OCI-LY7 (cell line): ENCODE measurements at regions not wholly inside any gene's neighbourhood (a gene's known extent, or its start where the extent isn't known, plus 50 kb on each side); places are given as distances from the start of the nearest gene placed in this dataset.

ENCODE experiments used
- BruUV-seq: library from RNA; stranded (reverse); fragments of 400-500 nt; replicated peaks from 2 replicates; lab custom pipeline; 2021; lab: Mats Ljungman, UMichigan
- CTCF ChIA-PET: fragments of 300-600 bp; sonication (Branson Sonifier 250); formaldehyde crosslinking; loops from one replicate; lab custom pipeline; 2022; ENCODE audit warnings: antibody characterized with exemption; ENCODE audit not compliant: unreplicated experiment; lab: Charles Lee
- POLR2A ChIA-PET: fragments of 300-600 bp; sonication (Branson Sonifier 250); formaldehyde crosslinking; loops from one replicate; lab custom pipeline; 2022; ENCODE audit warnings: antibody characterized with exemption; lab: Charles Lee
- DNase-seq: peaks from one replicate; pipeline ENCODE4 v3.0.0-alpha.2; 2015; ENCODE audit warnings: low spot score
- H2AFZ ChIP-seq: fragments of 200-600 bp; sonication (generic), shearing (Covaris generic); 2 replicates; pipeline ENCODE4 v1.6.1; 2014; ENCODE audit warnings: mild to moderate bottlenecking, antibody characterized with exemption, low read length, moderate library complexity
- H3K27ac ChIP-seq: fragments of 200-600 bp; sonication (generic); 2 replicates; pipeline ENCODE4 v1.5.1; 2014; ENCODE audit warnings: mixed run types, low read depth, mild to moderate bottlenecking, moderate library complexity, low read length, inconsistent platforms; ENCODE audit not compliant: poor library complexity, severe bottlenecking
- H3K36me3 ChIP-seq: fragments of 200-600 bp; sonication (generic); 2 replicates; pipeline ENCODE4 v1.6.1; 2014; ENCODE audit warnings: mild to moderate bottlenecking, antibody characterized with exemption, low read length, moderate library complexity, mixed read lengths; ENCODE audit not compliant: insufficient read depth
- H3K4me1 ChIP-seq: fragments of 200-600 bp; sonication (generic); 2 replicates; pipeline ENCODE4 v1.5.1; 2014; ENCODE audit warnings: mild to moderate bottlenecking, low read length; ENCODE audit not compliant: insufficient read depth, poor library complexity, severe bottlenecking
- H3K4me2 ChIP-seq: fragments of 200-600 bp; sonication (generic); 2 replicates; pipeline ENCODE4 v1.6.1; 2014; ENCODE audit warnings: mild to moderate bottlenecking, low read length
- H3K4me3 ChIP-seq: fragments of 200-600 bp; sonication (generic); 2 replicates; pipeline ENCODE4 v1.5.1; 2014; ENCODE audit warnings: mild to moderate bottlenecking, low read depth, low read length; ENCODE audit not compliant: poor library complexity, severe bottlenecking
- H3K79me2 ChIP-seq: fragments of 200-600 bp; sonication (generic); 2 replicates; pipeline ENCODE4 v1.6.1; 2016; ENCODE audit warnings: low read depth, mild to moderate bottlenecking, low read length, moderate library complexity, mixed read lengths; ENCODE audit not compliant: insufficient read depth
- H3K9me2 ChIP-seq: fragments of 200-600 bp; sonication (generic); 2 replicates; pipeline ENCODE4 v1.6.1; 2016; ENCODE audit warnings: mild to moderate bottlenecking, low read length, mixed read lengths; ENCODE audit not compliant: insufficient read depth
- H3K9me3 ChIP-seq: fragments of 200-600 bp; sonication (generic); 2 replicates; pipeline ENCODE4 v1.6.1; 2014; ENCODE audit warnings: mild to moderate bottlenecking, mixed run types, low read length, mixed read lengths
- H4K20me1 ChIP-seq: fragments of 200-600 bp; sonication (generic); 2 replicates; pipeline ENCODE4 v1.6.1; 2014; ENCODE audit warnings: mild to moderate bottlenecking, antibody characterized with exemption, low read length, moderate library complexity, mixed read lengths; ENCODE audit not compliant: insufficient read depth
- CTCF ChIP-seq: fragments of 200-600 bp; sonication (generic); conservative IDR thresholded peaks from 2 replicates; pipeline ENCODE4 v1.5.1; 2014; ENCODE audit warnings: mild to moderate bottlenecking, antibody characterized with exemption, low read length, moderate library complexity, mixed read lengths
- EZH2phosphoT487 ChIP-seq: fragments of 200-600 bp; sonication (generic); IDR thresholded peaks from 2 replicates; pipeline ENCODE4 v1.6.1; 2018; ENCODE audit warnings: low read depth, borderline replicate concordance, mild to moderate bottlenecking, mixed run types, antibody characterized with exemption, low read length, moderate library complexity, mixed read lengths
- intact Hi-C: fragments of 100-400 bp; cut with micrococcal nuclease; formaldehyde crosslinking; loops from one replicate; pipeline ENCODE4 v1.10.0; 2022; ENCODE audit not compliant: unreplicated experiment

DNA sequence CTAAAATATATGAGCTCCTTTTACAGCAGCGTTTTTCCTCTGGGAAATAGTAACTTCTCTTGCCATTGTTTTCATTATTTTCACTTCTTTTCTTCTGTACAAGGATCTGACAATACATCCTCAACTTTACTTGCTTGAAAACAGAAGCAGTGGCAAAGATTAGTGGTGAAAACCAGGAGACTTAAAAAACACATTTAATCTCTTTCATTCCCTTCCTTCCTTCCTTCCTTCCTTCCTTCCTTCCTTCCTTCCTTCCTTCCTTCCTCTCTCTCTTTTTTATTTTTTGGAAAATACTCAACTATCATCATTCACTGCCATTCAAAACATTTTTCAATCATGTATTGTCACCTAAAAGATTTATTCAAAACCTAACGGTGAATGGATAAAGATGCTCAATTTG, 1411.4 kb downstream of the NCAM2 start:
- no peaks in the 10 kb centered on the region for H3K36me3 ChIP-seq
- no peak for TF ChIP-seq EZH2phosphoT487
- TF ChIP-seq CTCF, result no peak
- H3K4me1 ChIP-seq, result no peaks in the 10 kb centered on the region
- intact Hi-C loops, result no loop called here
- no peak overlapping the region for H3K4me2 ChIP-seq
- no peaks in the 10 kb centered on the region for H3K79me2 ChIP-seq
- CTCF ChIA-PET, result no interaction called here
- H3K9me3 ChIP-seq, result peaks cover 19% of the 10 kb centered on the region; the same call in 1 of the 2 replicates
- POLR2A ChIA-PET, result no interaction called here
- DNase-seq, result no peak
- H4K20me1 ChIP-seq, result no peaks in the 10 kb centered on the region
- BruUV-seq, result no TSS peak
- H3K4me3 ChIP-seq, result no peak overlapping the region
- H3K27ac ChIP-seq, result no peak overlapping the region
- H2AFZ ChIP-seq, result no peak overlapping the region
- H3K9me2 ChIP-seq, result no peaks in the 10 kb centered on the region

DNA sequence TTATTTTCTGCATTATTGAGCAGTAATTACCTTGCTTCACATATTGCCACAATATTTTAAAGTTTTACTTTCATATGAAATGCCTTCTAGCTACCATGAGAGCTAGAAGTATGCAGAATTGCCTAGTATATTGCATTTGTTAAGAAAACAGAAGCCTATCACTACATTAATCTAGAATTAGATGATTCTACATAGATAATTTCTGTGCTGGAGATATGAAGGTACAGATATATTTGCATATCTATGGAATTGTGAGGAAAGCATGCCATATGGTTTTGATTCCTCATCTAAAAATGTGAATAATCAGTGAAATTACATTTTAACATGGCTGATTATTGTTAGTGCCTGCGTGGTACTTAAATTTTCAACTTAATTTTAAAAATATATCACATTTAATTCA, 1418.3 kb downstream of the NCAM2 start:
- CTCF ChIA-PET, result no interaction called here
- Histone ChIP-seq H3K79me2 (no peaks in the 10 kb centered on the region), H3K4me3 (no peak overlapping the region), H3K27ac (no peak overlapping the region), H2AFZ (no peak overlapping the region), H4K20me1 (no peaks in the 10 kb centered on the region), H3K4me2 (no peak overlapping the region), H3K9me2 (no peaks in the 10 kb centered on the region), H3K9me3 (peaks cover 23% of the 10 kb centered on the region; the same call in 1 of the 2 replicates), H3K36me3 (no peaks in the 10 kb centered on the region), H3K4me1 (no peaks in the 10 kb centered on the region)
- BruUV-seq, result no TSS peak
- intact Hi-C loops, result no loop called here
- POLR2A ChIA-PET, result no interaction called here
- TF ChIP-seq CTCF (no peak), EZH2phosphoT487 (no peak)
- no peak for DNase-seq

GRCh38 chr21:22421416-22422180, 1423.4 kb downstream of the NCAM2 start:
- ChIA-PET CTCF (no interaction called here), POLR2A (no interaction called here)
- no peak overlapping the region for H3K4me2 ChIP-seq
- no peak overlapping the region for H2AFZ ChIP-seq
- BruUV-seq, result no TSS peak
- H3K9me2 ChIP-seq, result no peaks in the 10 kb centered on the region
- no peak overlapping the region for H3K4me3 ChIP-seq
- H3K79me2 ChIP-seq, result no peaks in the 10 kb centered on the region
- peaks cover 7% of the 10 kb centered on the region; the same call in 1 of the 2 replicates for H3K9me3 ChIP-seq
- intact Hi-C loops, result no loop called here
- H4K20me1 ChIP-seq, result no peaks in the 10 kb centered on the region
- no peaks in the 10 kb centered on the region for H3K4me1 ChIP-seq
- no peak overlapping the region for H3K27ac ChIP-seq
- no peaks in the 10 kb centered on the region for H3K36me3 ChIP-seq
- TF ChIP-seq CTCF (no peak), EZH2phosphoT487 (no peak)
- no peak for DNase-seq
